Adrenal gland (tissue), 5 donors: ENCODE measurements at regions not wholly inside any gene's neighbourhood (a gene's known extent, or its start where the extent isn't known, plus 50 kb on each side); places are given as distances from the start of the nearest gene placed in this dataset.
"Not testable (repeated sequence)": the region's sequence is repeated elsewhere in the genome, so short reads cannot be mapped to it uniquely, and the experiment has no call there.

ENCODE experiments used
- CTCF ChIP-seq, 6 experiments: fragments of 450-650 bp in 4 of 6; fragments of 200-600 bp in 2 of 6; sonication (generic) in 1 of 6; IDR thresholded peaks; 1 replicate in 5 of 6; 2 replicates in 1 of 6; pipeline versions ENCODE4 v1.5.1 to v1.8.0; 2016 to 2021; ENCODE audit warnings: antibody characterized with exemption in 6 of 6, mild to moderate bottlenecking in 2 of 6, moderate library complexity in 1 of 6
- POLR2A ChIP-seq, 2 donors: fragments of 450-650 bp; IDR thresholded peaks; one replicate each; pipeline ENCODE4 v1.6.1; 2017; ENCODE audit warnings: antibody characterized with exemption in 2 of 2, mild to moderate bottlenecking in 2 of 2, moderate library complexity in 1 of 2
- donor health status: DM: no; HTN: no; CAD: no.

GRCh38 chr15:81887188-81887587, 158.6 kb downstream of the MEX3B start:
- TF ChIP-seq POLR2A, CTCF (IDR thresholded peaks at IDR 0.05): not testable (repeated sequence)
